ENCODE measurements at regions not wholly inside any gene's neighbourhood (a gene's known extent, or its start where the extent isn't known, plus 50 kb on each side); places are given as distances from the start of the nearest gene placed in this dataset.
"Not testable (repeated sequence)": the region's sequence is repeated elsewhere in the genome, so short reads cannot be mapped to it uniquely, and the experiment has no call there.

DNA sequence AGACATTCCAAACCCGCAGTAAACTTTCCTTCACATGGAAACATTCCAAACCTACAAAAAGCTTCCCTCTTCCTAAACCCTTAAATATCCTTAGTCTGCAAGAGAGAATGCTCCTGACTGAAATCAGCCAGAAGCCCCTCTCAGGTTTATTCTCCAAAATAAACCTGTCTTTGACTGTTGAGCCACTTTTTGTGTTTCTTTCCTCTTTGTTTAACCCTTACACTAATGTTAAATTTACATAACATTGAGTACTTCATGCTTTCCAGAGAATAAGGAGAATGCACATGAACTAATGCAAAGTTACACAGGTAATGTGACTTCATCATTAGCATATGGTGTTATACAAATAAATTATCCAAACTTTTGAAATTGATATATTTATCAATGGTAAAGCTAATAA lies 262.6 kb upstream of the PRKCQ start:
- peaks cover 5% of the 10 kb centered on the region for H3K4me1 Mint-ChIP-seq
- no peak overlapping the region for H3K4me3 Mint-ChIP-seq
- H3K36me3 Mint-ChIP-seq (ENCODE audit: low read depth): peaks cover 2% of the 10 kb centered on the region

GRCh38 chr10:6841761-6842160 lies 261.7 kb upstream of the PRKCQ start:
- Mint-ChIP-seq H3K4me3 (no peak overlapping the region), H3K36me3 (ENCODE audit: low read depth) (peaks cover 1% of the 10 kb centered on the region), H3K4me1 (peaks cover 5% of the 10 kb centered on the region), H3K27ac (no peak overlapping the region), H3K27me3 (peaks cover 35% of the 10 kb centered on the region)
- no peaks in the 10 kb centered on the region for H3K9me3 ChIP-seq (ENCODE audit: control insufficient read depth, low read length, poor library complexity, severe bottlenecking)
- ATAC-seq (no peak), DNase-seq (no peak)

More for the DNA sequence above, 262.6 kb upstream of the PRKCQ start:
- no peak for ATAC-seq
- Mint-ChIP-seq H3K27me3 (peaks cover 44% of the 10 kb centered on the region), H3K27ac (no peak overlapping the region)
- no peaks in the 10 kb centered on the region for H3K9me3 ChIP-seq (ENCODE audit: control insufficient read depth, low read length, poor library complexity, severe bottlenecking)
- no peak for DNase-seq

GRCh38 chr10:6840766-6841165 lies 260.7 kb upstream of the PRKCQ start:
- H3K27me3 Mint-ChIP-seq: peaks cover 32% of the 10 kb centered on the region
- no peak overlapping the region for H3K4me3 Mint-ChIP-seq
- no peak for DNase-seq
- H3K27ac Mint-ChIP-seq: no peak overlapping the region
- no peak for ATAC-seq
- no peaks in the 10 kb centered on the region for H3K36me3 Mint-ChIP-seq (ENCODE audit: low read depth)
- peaks cover 5% of the 10 kb centered on the region for H3K4me1 Mint-ChIP-seq
- no peaks in the 10 kb centered on the region for H3K9me3 ChIP-seq (ENCODE audit: control insufficient read depth, low read length, poor library complexity, severe bottlenecking)

DNA sequence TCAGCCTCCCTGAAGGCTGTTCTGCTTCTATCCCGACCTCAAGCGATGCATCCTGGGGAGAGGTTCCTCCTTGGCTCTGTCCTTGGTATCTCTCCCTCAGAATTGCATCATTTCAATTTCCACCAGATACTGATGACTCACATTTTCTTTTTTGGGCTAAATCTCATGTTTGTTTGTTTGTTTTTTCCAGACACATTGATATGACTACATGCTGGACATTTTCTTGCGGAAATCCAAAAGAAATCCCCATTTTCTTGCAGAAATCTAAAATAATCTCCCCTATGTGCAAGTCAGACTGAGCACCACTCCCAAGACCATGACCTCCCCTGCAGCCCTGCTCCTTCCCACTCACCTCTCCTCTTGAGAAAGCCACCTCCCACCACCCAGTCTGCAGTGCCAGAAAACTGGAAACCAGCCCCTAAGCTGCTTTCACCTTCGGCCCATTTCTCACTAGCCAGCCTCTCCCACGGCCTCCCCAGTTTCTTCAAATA lies 260.2 kb upstream of the PRKCQ start:
- H3K9me3 ChIP-seq (ENCODE audit: control insufficient read depth, low read length, poor library complexity, severe bottlenecking): no peaks in the 10 kb centered on the region
- ATAC-seq: no peak
- Mint-ChIP-seq H3K27ac (no peak overlapping the region), H3K4me3 (no peak overlapping the region), H3K36me3 (ENCODE audit: low read depth) (no peaks in the 10 kb centered on the region), H3K27me3 (peaks cover 32% of the 10 kb centered on the region), H3K4me1 (peaks cover 5% of the 10 kb centered on the region)
- no peak for DNase-seq

- DNase-seq: no peak
- no peaks in the 10 kb centered on the region for H3K9me3 ChIP-seq (ENCODE audit: control insufficient read depth, low read length, poor library complexity, severe bottlenecking)
- Mint-ChIP-seq H3K4me3 (no peak overlapping the region), H3K27me3 (peaks cover 27% of the 10 kb centered on the region), H3K36me3 (ENCODE audit: low read depth) (no peaks in the 10 kb centered on the region), H3K27ac (no peak overlapping the region), H3K4me1 (peaks cover 2% of the 10 kb centered on the region)
- ATAC-seq: peak; percentile 36
Observed at GRCh38 chr10:6838118-6838517, 258.0 kb upstream of the PRKCQ start.

GRCh38 chr10:6833458-6834011 lies 253.5 kb upstream of the PRKCQ start:
- no peaks in the 10 kb centered on the region for H3K9me3 ChIP-seq (ENCODE audit: control insufficient read depth, low read length, poor library complexity, severe bottlenecking)
- ATAC-seq (no peak), DNase-seq (no peak)
- Mint-ChIP-seq H3K36me3 (ENCODE audit: low read depth) (no peaks in the 10 kb centered on the region), H3K27me3 (peaks cover 32% of the 10 kb centered on the region), H3K4me3 (no peak overlapping the region), H3K27ac (no peak overlapping the region), H3K4me1 (peaks cover 2% of the 10 kb centered on the region)

DNA sequence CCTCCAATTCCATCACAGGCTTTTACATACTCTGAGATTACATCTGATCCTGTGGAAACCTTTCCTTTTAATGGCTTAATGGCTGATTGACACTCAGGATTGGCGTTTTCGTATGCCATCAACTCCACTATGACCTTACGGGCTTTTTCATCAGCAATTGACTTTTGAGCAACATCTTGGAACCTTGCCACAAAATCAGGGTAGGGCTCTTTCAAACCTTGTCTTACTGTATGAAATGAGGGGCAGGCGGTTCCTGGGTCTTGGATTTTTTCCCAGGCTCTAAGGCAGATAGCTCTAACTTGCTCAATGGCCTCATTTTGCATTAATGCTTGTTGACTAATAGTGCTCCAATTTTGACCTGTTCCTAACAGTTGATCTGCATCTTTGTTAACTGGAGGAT lies 250.9 kb upstream of the PRKCQ start:
- not testable (repeated sequence) for H3K4me3 Mint-ChIP-seq; DNase-seq; H3K27ac Mint-ChIP-seq; H3K36me3 Mint-ChIP-seq (ENCODE audit: low read depth); H3K9me3 ChIP-seq (ENCODE audit: control insufficient read depth, low read length, poor library complexity, severe bottlenecking); ATAC-seq; H3K4me1 Mint-ChIP-seq
- H3K27me3 Mint-ChIP-seq: peaks cover 32% of the 10 kb centered on the region

DNA sequence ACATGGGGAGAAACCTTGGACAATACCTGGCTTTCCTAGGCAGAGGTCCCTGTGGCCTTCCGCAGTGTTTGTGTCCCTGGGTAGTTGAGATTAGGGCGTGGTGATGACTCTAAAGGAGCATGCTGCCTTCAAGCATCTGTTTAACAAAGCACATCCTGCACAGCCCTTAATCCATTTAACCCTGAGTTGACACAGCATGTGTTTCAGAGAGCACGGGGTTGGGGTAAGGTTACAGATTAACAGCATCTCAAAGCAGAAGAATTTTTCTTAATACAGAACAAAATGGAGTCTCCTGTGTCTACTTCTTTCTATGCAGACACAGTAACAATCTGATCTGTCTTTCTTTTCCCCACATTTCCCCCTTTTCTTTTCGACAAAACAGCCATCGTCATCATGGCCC lies 244.7 kb upstream of the PRKCQ start:
- H3K27ac Mint-ChIP-seq: not testable (repeated sequence)

DNA sequence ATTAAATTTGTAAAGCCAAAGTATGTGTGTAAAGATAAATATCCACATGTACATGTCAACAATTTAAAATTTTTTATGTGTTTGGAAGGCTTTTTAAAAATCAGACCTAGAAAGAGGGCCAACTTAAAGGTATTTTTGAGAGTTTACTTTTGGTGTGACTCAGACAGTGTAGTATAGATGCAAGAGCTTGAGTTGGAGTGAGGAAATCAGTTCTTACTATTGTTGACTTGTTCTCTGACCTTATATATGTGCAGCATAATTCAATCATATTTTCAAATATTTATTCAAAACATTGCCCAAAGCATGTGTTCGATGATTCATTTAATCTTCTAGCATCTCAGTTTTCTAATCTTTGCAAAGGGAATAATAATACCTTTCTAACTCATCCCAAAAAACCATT lies 243.7 kb upstream of the PRKCQ start:
- ATAC-seq: no peak
- no peak overlapping the region for H3K4me3 Mint-ChIP-seq
- H3K27ac Mint-ChIP-seq: no peak overlapping the region
- no peaks in the 10 kb centered on the region for H3K9me3 ChIP-seq (ENCODE audit: control insufficient read depth, low read length, poor library complexity, severe bottlenecking)
- H3K4me1 Mint-ChIP-seq: no peaks in the 10 kb centered on the region
- peaks cover 24% of the 10 kb centered on the region for H3K27me3 Mint-ChIP-seq
- no peak for DNase-seq
- peaks cover 2% of the 10 kb centered on the region for H3K36me3 Mint-ChIP-seq (ENCODE audit: low read depth)

More for the DNA sequence above, 244.7 kb upstream of the PRKCQ start:
- DNase-seq; H3K4me1 Mint-ChIP-seq; H3K4me3 Mint-ChIP-seq; H3K9me3 ChIP-seq (ENCODE audit: control insufficient read depth, low read length, poor library complexity, severe bottlenecking); H3K36me3 Mint-ChIP-seq (ENCODE audit: low read depth); ATAC-seq: not testable (repeated sequence)
- peaks cover 16% of the 10 kb centered on the region for H3K27me3 Mint-ChIP-seq

GRCh38 chr10:6819301-6819700 lies 239.2 kb upstream of the PRKCQ start:
- Mint-ChIP-seq H3K4me3 (no peak overlapping the region), H3K27ac (no peak overlapping the region), H3K36me3 (ENCODE audit: low read depth) (peaks cover 2% of the 10 kb centered on the region), H3K27me3 (peaks cover 41% of the 10 kb centered on the region), H3K4me1 (no peaks in the 10 kb centered on the region)
- H3K9me3 ChIP-seq (ENCODE audit: control insufficient read depth, low read length, poor library complexity, severe bottlenecking): no peaks in the 10 kb centered on the region
- ATAC-seq (no peak), DNase-seq (no peak)

- Mint-ChIP-seq H3K36me3 (ENCODE audit: low read depth) (peaks cover 2% of the 10 kb centered on the region), H3K4me1 (no peaks in the 10 kb centered on the region), H3K27me3 (peaks cover 51% of the 10 kb centered on the region), H3K4me3 (no peak overlapping the region), H3K27ac (no peak overlapping the region)
- ATAC-seq: no peak
- H3K9me3 ChIP-seq (ENCODE audit: control insufficient read depth, low read length, poor library complexity, severe bottlenecking): no peaks in the 10 kb centered on the region
- no peak for DNase-seq
Observed at GRCh38 chr10:6817770-6818169, 237.7 kb upstream of the PRKCQ start.

- no peak for ATAC-seq
- no peak overlapping the region for H3K4me3 Mint-ChIP-seq
- DNase-seq: no peak
- H3K27ac Mint-ChIP-seq: no peak overlapping the region
- H3K36me3 Mint-ChIP-seq (ENCODE audit: low read depth): peaks cover 2% of the 10 kb centered on the region
- peaks cover 66% of the 10 kb centered on the region for H3K27me3 Mint-ChIP-seq
- no peaks in the 10 kb centered on the region for H3K9me3 ChIP-seq (ENCODE audit: control insufficient read depth, low read length, poor library complexity, severe bottlenecking)
- no peaks in the 10 kb centered on the region for H3K4me1 Mint-ChIP-seq
Observed at GRCh38 chr10:6815346-6815745, 235.3 kb upstream of the PRKCQ start.

- DNase-seq (no peak), ATAC-seq (no peak)
- no peak overlapping the region for H3K27ac Mint-ChIP-seq
- H3K36me3 Mint-ChIP-seq (ENCODE audit: low read depth): no peaks in the 10 kb centered on the region
- peaks cover 57% of the 10 kb centered on the region for H3K27me3 Mint-ChIP-seq
- H3K4me3 Mint-ChIP-seq: no peak overlapping the region
- H3K9me3 ChIP-seq (ENCODE audit: control insufficient read depth, low read length, poor library complexity, severe bottlenecking): no peaks in the 10 kb centered on the region
- no peaks in the 10 kb centered on the region for H3K4me1 Mint-ChIP-seq
Observed at GRCh38 chr10:6813856-6814255, 233.8 kb upstream of the PRKCQ start.

DNA sequence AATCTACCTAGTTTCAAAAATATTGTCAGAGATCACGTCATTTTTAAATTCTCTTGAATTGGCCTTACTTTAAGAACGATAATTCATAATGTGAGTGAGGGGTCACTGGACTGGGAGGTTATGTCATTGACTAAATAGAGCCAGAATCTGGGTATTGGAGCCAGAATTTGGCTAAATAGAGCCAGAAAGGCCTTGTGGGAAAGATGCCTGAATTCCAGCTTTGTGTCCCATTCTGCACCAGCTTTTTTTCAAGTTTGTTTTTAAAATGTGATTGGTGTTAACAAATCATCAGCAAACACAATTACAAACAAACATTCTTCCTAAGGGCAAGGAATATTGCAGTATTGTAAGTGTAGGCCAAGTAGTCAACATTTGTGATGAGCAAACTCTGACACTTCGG lies 233.2 kb upstream of the PRKCQ start:
- no peak overlapping the region for H3K4me3 Mint-ChIP-seq
- peaks cover 55% of the 10 kb centered on the region for H3K27me3 Mint-ChIP-seq
- H3K9me3 ChIP-seq (ENCODE audit: control insufficient read depth, low read length, poor library complexity, severe bottlenecking): no peaks in the 10 kb centered on the region
- no peaks in the 10 kb centered on the region for H3K4me1 Mint-ChIP-seq
- no peak overlapping the region for H3K27ac Mint-ChIP-seq
- no peak for ATAC-seq
- no peak for DNase-seq
- no peaks in the 10 kb centered on the region for H3K36me3 Mint-ChIP-seq (ENCODE audit: low read depth)
